Fibroblast of pulmonary artery (primary cell): ENCODE measurements at regions not wholly inside any gene's neighbourhood (a gene's known extent, or its start where the extent isn't known, plus 50 kb on each side); places are given as distances from the start of the nearest gene placed in this dataset.
"Not testable (repeated sequence)": the region's sequence is repeated elsewhere in the genome, so short reads cannot be mapped to it uniquely, and the experiment has no call there.

Source experiments
- DNase-seq: peaks from one replicate; pipeline ENCODE4 v3.0.0-alpha.2; 2010; ENCODE audit warnings: low read depth
- H3K4me3 ChIP-seq: replicated peaks from 2 replicates; pipeline ENCODE4 v1.5.1; 2011; ENCODE audit warnings: low read depth, mild to moderate bottlenecking, control low read depth, low read length, moderate library complexity
- CTCF ChIP-seq: IDR thresholded peaks from 2 replicates; pipeline ENCODE4 v1.5.1; 2011; ENCODE audit warnings: mild to moderate bottlenecking, control low read depth, low read length, inconsistent platforms; ENCODE audit errors: missing control alignments

- no peak for DNase-seq
- TF ChIP-seq CTCF: no peak
- no peak overlapping the region for H3K4me3 ChIP-seq
Observed at GRCh38 chr5:6078881-6079280, 299.5 kb downstream of the MED10 start.

- H3K4me3 ChIP-seq: no peak overlapping the region
- no peak for TF ChIP-seq CTCF
- DNase-seq: no peak
Observed at GRCh38 chr5:6076341-6077239, 301.8 kb downstream of the MED10 start.

- H3K4me3 ChIP-seq, DNase-seq: not testable (repeated sequence)
Observed at GRCh38 chr5:6072488-6072887, 305.9 kb downstream of the MED10 start.

GRCh38 chr5:6069496-6070185, 308.7 kb downstream of the MED10 start:
- no peak for DNase-seq
- H3K4me3 ChIP-seq: no peak overlapping the region
- no peak for TF ChIP-seq CTCF

- no peak for DNase-seq
- no peak overlapping the region for H3K4me3 ChIP-seq
- TF ChIP-seq CTCF: no peak
Observed at GRCh38 chr5:6066016-6066415, 312.3 kb downstream of the MED10 start.

- no peak overlapping the region for H3K4me3 ChIP-seq
- no peak for TF ChIP-seq CTCF
- no peak for DNase-seq
Observed at GRCh38 chr5:6059137-6059800, 319.1 kb downstream of the MED10 start.

GRCh38 chr5:6058055-6058715, 320.2 kb downstream of the MED10 start:
- no peak for DNase-seq
- TF ChIP-seq CTCF: no peak
- H3K4me3 ChIP-seq: no peak overlapping the region
